DND-41 (cell line): ENCODE measurements at regions not wholly inside any gene's neighbourhood (a gene's known extent, or its start where the extent isn't known, plus 50 kb on each side); places are given as distances from the start of the nearest gene placed in this dataset.

Experiments used
- EZH2 ChIP-seq: IDR thresholded peaks from 3 replicates; pipeline ENCODE4 v1.6.1; 2012; ENCODE audit warnings: borderline replicate concordance, low read depth, mild to moderate bottlenecking, moderate library complexity, low read length, inconsistent platforms; ENCODE audit not compliant: severe bottlenecking
- TF ChIP-seq, protein P1 (sequence below): IDR thresholded peaks from 2 replicates; pipeline ENCODE4 v1.5.1; 2012; ENCODE audit warnings: borderline replicate concordance, low read length, moderate library complexity, mild to moderate bottlenecking; ENCODE audit not compliant: poor library complexity, severe bottlenecking; ENCODE audit errors: extremely low read depth

DNA sequence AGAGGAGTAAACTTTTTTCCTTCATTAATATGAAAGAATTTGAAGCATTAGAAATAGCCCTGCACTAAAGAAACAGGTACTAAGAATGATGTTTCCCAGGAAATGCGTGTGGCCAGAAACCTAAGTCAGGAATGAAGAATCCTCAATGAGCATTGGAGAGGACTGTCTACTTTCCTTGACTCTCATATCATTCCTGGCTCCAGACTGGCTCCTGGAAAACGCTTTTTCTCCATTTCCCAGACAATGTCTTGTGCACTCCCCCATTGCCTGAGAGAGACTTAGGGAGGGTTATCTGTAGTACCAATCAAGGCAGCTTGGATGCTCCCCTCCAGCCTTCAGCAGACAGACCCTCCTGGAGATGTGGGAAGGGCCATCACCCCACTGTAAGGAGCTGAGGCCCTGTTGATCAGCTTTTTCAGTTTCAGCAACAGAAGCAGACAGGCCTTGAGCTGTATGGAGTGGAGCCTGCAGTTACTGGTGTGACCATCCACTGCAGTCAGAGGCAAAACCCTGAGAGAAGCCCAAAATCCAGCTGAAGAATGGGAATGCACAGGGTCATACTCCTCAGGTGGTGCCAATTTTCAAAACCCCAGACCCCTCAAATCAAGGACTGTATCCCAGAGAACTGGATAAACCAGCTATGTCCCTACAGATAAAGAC lies 127.3 kb upstream of the NT5E start:
- no peak for TF ChIP-seq EZH2
- TF ChIP-seq, protein P1, sequence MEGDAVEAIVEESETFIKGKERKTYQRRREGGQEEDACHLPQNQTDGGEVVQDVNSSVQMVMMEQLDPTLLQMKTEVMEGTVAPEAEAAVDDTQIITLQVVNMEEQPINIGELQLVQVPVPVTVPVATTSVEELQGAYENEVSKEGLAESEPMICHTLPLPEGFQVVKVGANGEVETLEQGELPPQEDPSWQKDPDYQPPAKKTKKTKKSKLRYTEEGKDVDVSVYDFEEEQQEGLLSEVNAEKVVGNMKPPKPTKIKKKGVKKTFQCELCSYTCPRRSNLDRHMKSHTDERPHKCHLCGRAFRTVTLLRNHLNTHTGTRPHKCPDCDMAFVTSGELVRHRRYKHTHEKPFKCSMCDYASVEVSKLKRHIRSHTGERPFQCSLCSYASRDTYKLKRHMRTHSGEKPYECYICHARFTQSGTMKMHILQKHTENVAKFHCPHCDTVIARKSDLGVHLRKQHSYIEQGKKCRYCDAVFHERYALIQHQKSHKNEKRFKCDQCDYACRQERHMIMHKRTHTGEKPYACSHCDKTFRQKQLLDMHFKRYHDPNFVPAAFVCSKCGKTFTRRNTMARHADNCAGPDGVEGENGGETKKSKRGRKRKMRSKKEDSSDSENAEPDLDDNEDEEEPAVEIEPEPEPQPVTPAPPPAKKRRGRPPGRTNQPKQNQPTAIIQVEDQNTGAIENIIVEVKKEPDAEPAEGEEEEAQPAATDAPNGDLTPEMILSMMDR: no peak
